DMS53 treated with DMSO at 0.1 percent for 48 hours (cell line): ENCODE measurements at regions not wholly inside any gene's neighbourhood (a gene's known extent, or its start where the extent isn't known, plus 50 kb on each side); places are given as distances from the start of the nearest gene placed in this dataset.

ENCODE experiments used
- DNase-seq: peaks from one replicate; lab custom pipeline; 2025; ENCODE audit not compliant: unreplicated experiment; lab: John Stamatoyannopoulos, UW

- no peak for DNase-seq
Observed at GRCh38 chr7:22589641-22590201, 89.7 kb upstream of the STEAP1B start.

- DNase-seq = no peak
Observed at GRCh38 chr7:22588351-22588750, 88.4 kb upstream of the STEAP1B start.

- no peak for DNase-seq
Observed at GRCh38 chr7:22587322-22587721, 87.3 kb upstream of the STEAP1B start.

- DNase-seq = peak; percentile 41
Observed at GRCh38 chr7:22586786-22587140, 86.8 kb upstream of the STEAP1B start.

- no peak for DNase-seq
Observed at GRCh38 chr7:22586101-22586785, 86.3 kb upstream of the STEAP1B start.

GRCh38 chr7:22584179-22584578 is 84.2 kb upstream of the STEAP1B start:
- DNase-seq = no peak

GRCh38 chr7:22582863-22583622 is 83.1 kb upstream of the STEAP1B start:
- no peak for DNase-seq

- no peak for DNase-seq
Observed at GRCh38 chr7:22581099-22581498, 81.1 kb upstream of the STEAP1B start.

- no peak for DNase-seq
Observed at GRCh38 chr7:22579961-22580360, 80.0 kb upstream of the STEAP1B start.

- no peak for DNase-seq
Observed at GRCh38 chr7:22578007-22578733, 78.2 kb upstream of the STEAP1B start.

- no peak for DNase-seq
Observed at GRCh38 chr7:22577470-22578001, 77.5 kb upstream of the STEAP1B start.

- no peak for DNase-seq
Observed at GRCh38 chr7:22576612-22577469, 76.9 kb upstream of the STEAP1B start.

- DNase-seq = no peak
Observed at GRCh38 chr7:22574754-22575520, 74.9 kb upstream of the STEAP1B start.

GRCh38 chr7:22572937-22573336 is 72.9 kb upstream of the STEAP1B start:
- no peak for DNase-seq

- DNase-seq = no peak
Observed at GRCh38 chr7:22572292-22572691, 72.3 kb upstream of the STEAP1B start.

- no peak for DNase-seq
Observed at GRCh38 chr7:22571766-22572165, 71.8 kb upstream of the STEAP1B start.

GRCh38 chr7:22569586-22570321 is 69.8 kb upstream of the STEAP1B start:
- DNase-seq = no peak

GRCh38 chr7:22566592-22566991 is 66.6 kb upstream of the STEAP1B start:
- DNase-seq = peak; percentile 45

GRCh38 chr7:22566176-22566575 is 66.2 kb upstream of the STEAP1B start:
- DNase-seq = peak; percentile 43
